ENCODE measurements at regions not wholly inside any gene's neighbourhood (a gene's known extent, or its start where the extent isn't known, plus 50 kb on each side); places are given as distances from the start of the nearest gene placed in this dataset.
"Not testable (repeated sequence)": the region's sequence is repeated elsewhere in the genome, so short reads cannot be mapped to it uniquely, and the experiment has no call there.

DNA sequence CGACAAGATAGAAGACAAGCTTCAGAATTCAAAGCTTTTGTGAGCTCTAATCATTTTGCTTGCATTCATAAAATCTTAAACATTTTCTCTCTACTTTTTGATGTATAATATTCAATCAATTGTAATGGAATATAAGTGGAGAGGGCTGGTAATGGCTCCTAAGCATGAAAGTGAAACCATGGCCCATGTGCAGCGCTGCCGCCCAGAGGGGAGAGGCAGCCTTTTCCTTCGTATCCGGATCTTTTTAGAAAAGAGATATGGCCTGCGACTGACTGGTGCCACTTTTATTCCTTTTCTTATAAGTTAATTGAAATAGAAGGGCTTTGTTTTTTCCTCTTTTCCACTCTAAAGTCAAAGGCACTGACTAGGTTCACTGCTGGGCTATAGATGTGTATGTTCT is 655.2 kb downstream of the TTLL7 start:
- not testable (repeated sequence) for DNase-seq

DNA sequence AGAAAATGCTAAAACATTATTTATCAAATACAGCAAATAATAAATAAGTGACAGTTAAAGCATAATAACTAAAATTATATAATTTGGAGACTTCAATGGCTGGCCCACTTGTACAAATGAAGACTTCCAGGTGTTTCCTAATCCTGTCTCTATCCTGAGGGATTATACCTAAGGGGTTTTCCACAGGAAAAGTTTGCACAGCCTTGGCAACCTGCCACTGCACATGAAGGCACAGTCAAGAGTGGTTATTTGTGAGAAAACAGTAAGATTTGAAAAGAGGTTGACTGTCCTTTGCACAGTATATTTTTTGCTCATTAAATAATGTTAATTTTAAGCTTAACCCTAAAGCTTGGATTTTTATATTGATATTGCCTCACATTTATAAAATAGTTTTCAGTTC is 655.9 kb downstream of the TTLL7 start:
- DNase-seq = not testable (repeated sequence)

DNA sequence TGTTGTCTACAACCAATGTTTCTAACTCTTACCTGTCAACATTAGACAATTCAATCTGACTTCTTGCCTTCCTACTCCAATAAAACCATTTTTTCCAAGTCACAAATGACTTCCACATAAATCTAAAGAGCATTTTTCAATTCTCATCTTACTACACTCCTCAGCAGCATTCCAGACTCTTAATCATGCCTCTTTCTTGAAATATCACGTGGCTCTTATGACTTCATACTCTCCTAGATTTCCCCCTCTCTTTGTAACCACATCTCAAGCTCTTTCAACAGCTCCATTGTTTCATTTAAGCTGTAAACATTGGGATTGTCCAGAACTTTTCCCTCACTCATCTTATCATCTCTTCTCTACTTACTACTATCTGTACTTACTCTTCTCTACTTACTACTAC is 666.6 kb downstream of the TTLL7 start:
- DNase-seq = not testable (repeated sequence)

DNA sequence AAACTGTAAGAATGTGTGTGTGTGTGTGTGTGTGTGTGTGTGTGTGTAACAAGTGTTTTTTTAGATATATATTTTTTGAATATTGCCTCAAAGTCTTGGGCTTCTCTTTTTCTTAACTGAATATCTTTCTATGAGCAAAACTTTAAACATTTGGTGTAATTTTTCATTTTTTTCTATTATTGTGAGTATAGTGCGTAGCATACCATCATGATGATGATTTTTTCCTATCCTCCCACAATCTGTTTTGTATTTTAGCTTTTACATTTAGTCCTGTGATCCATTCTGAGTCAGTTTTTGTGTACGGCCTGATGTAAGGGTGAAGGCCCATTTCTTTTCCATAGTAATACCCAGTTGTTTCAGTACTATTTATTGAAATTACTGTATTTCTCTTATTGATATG is 680.6 kb downstream of the TTLL7 start:
- no peak for DNase-seq

DNA sequence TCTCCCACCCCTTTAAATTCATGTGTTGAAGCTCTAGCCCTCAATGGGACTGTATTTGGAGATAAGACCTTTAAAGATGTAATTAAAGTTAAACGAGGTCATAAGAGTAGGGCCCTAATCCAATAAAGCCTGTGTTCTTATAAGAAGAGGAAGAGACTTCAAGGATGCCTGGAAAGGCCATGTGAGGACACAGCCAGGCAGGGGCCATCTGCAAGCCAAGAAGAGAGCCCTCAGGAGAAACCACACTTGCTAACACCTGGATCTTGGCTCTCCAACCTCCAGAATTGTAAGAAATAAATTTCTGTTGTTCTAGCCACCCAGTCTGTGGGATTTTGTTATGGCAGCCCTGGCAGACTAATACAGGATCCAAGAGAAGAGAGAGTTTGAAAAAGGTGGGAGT is 683.5 kb downstream of the TTLL7 start:
- not testable (repeated sequence) for DNase-seq

DNA sequence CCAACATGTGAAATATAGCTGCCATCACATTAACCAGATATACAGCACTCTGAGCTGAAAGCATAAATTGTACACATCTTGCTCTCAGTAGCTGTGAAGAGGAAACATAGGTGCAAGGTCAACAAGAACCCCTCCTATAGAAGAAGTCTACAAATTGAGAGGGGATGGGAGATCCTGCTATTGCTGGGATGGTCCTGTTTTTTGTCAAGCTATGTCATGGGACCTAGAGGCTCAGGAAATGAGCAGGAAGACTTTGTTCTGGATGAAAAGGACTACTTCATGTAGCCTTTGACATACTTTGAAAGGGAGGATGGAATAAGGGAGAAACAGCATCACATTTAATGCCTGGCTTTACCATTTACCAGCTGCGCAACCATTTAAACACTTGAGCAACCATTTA is 688.8 kb downstream of the TTLL7 start:
- DNase-seq = not testable (repeated sequence)

DNA sequence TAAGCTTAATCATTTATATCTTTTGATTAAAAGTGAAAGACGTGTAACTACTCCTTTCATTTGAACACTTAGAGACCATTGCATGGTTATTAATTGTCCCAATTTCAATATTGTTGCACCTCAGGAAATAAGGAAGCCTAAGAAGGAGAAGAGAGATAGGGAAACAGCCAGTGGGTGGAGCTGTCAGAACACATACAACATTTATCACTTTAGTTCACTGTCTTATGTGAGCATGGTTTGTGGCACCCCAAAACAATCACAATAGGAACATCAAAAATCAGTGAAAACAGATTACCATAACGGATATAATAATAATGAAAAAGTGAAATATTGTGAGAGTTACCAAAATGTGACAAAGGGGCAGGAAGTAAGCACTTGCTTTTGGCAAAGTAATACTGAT is 689.9 kb downstream of the TTLL7 start:
- DNase-seq = not testable (repeated sequence)

DNA sequence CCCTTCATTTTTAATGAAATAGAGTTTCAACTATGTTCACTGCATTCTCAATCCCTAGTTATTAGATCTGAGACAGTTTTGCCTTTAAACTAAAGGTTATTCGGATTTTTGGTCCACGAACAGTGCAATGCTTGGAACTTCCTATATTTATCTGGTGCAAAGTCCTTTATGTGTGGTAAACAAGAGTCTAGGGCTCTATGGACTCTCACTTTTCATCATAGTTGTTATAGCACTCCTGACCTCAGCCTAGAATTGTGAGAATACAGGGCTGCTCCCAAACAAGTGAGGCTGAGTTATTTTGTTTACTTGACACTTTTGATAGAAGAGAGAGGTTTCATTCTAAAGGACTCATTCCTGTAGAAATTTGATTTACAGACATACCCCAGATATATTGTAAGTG is 692.1 kb downstream of the TTLL7 start:
- DNase-seq = not testable (repeated sequence)

DNA sequence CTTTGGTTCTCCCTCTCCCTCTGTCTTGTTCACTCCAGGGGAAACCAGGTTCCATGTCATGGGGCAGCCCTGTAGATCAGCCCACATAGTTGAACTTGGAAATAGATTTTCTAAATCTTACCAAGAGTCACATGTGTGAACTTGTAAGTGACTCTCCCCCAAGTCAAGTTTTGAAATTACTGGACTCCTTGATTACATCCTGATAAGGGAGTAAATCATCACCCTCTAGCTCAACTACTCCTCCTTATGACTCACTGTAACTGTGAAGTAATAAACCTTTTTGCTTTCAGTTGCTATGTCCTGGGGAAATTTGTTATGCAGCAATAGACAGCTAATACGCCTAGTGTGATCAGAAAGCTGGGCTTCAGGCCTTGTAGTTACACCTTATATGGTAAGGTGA is 703.3 kb downstream of the TTLL7 start:
- DNase-seq = not testable (repeated sequence)

DNA sequence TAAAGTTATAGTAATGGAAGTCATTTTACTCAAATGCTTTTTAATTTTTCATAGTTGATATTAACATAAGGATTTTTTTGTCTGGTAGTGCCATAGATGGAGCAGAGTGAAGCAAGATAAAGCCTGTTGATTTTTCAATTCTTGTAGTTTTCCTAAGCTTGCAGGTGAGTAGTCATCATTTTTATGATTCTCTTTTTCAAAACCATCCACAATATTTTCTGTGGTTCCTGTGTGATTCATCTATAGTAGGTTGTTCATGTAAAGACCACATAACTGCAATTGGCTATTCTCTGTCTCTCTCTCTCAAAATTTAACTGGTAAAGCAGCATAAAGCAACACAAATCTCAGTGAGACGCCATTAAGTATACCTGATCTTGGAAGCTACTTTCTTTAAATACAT is 711.5 kb downstream of the TTLL7 start:
- DNase-seq = not testable (repeated sequence)

DNA sequence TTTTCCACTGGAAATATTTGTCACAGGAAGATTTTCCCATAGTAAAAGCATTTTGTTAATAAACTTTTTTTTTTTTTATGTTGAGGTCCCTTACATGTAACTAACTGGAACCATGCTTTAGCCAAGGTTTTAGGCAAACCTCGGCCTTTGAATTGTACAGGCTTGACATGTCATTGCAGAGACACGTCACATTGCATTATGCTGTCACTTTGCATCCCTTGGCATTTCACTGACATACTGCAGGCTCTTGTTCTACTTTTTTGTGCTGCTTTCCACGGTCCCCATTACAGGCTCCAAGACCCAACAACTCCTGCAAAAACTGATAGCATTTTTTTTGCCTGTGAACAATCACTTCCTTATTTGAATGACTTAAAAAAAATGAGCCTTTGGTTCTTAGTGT is 724.3 kb downstream of the TTLL7 start:
- not testable (repeated sequence) for DNase-seq

DNA sequence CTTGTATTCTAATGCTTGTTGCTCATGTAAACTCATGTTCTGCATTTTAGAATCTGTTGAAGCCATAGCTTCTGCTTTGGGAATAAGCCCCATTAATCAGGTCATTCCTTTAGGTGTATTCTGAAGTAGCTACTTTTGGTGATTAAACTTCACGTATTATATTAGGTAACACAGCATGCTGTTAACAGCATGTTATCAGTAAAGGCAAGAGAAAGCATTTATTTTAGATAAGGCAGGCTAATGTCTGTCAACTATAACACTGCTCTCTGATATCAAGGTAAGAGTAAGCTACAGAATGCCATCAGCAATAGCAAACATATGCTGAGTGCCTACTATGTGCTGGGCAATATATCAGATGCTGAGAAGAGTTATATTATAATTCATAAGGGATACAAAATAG is 726.4 kb downstream of the TTLL7 start:
- not testable (repeated sequence) for DNase-seq

DNA sequence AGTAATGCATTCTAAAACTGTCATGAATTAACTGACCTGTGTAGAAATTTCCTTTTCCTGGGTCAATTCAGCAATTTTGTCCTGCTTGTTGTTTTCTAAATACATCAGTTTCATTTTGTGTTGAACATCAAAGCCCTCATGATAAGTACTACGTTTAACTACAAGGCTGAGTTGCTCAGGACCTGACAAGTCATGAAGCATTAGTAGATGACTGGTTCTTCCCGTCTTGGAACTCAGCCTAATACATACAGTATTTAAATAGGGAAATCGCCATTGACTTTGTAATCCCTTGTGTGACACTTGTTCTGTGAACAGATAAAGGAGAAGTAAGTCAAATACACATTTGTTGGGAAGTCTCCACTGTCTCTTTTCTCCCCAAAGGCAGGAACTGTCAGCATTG is 727.1 kb downstream of the TTLL7 start:
- DNase-seq = not testable (repeated sequence)

DNA sequence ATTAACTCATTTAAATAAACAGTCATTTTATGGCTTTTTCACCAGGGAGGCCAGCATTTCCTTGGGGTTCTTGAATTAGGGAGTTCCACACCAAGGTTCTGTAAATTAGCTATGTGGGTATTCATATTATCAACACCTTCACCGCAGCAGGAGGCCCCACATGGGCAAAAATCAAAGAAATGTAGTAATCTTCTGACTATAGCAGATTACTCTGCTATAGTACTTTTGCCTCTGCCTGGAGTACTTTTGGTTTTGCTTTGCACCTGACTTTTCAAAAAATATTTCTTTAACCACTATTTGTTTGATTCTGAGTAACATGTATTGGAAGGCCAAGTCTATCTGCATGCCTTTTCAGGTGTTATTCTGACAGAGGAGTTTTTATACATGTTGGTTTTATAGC is 728.1 kb downstream of the TTLL7 start:
- DNase-seq = not testable (repeated sequence)

DNA sequence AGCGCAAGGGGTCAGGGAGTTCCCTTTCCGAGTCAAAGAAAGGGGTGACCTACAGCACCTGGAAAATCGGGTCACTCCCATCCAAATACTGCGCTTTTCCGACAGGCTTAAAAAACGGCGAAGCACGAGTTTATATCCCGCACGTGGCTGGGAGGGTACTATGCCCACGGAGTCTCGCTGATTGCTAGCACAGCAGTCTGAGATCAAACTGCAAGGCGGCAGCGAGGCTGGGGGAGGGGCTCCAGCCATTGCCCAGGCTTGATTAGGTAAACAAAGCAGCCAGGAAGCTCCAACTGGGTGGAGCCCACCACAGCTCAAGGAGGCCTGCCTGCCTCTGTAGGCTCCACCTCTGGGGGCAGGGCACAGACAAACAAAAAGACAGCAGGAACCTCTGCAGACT is 735.1 kb downstream of the TTLL7 start:
- not testable (repeated sequence) for DNase-seq

DNA sequence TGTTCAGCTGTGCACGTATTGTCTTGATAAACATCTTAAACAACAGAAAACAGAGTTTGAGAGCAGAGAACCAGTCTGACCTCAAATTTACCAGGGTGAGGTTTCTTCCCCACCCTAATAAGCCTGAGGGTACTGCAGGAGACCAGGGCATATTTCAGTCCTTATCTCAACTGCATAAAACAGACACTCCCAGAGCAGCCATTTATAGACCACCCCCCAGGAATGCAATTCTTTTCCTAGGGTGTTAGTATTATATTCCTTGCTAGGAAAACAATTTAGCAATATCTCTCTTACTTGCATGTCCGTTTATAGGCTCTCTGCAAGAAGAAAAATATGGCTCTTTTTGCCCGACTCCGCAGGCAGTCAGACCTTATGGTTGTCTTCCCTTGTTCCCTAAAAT is 747.2 kb downstream of the TTLL7 start:
- not testable (repeated sequence) for DNase-seq

DNA sequence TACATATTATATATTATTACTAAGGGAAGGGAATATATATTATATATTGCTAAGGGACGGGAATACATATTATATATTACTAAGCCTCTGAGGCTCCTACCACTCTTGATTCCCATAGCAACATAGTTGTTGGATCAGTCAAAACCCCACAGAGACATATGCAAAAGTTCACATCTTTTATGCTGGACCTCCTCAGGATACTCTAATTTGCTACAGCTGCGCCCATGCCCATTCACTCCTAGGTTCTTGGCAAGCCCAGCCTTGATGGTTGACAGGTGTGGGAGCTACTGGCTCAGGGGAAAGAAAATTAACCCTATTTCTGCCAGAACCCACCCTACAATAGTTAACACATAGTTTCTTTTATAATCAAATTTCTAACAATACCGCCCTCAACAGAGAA is 752.2 kb downstream of the TTLL7 start:
- DNase-seq = not testable (repeated sequence)

DNA sequence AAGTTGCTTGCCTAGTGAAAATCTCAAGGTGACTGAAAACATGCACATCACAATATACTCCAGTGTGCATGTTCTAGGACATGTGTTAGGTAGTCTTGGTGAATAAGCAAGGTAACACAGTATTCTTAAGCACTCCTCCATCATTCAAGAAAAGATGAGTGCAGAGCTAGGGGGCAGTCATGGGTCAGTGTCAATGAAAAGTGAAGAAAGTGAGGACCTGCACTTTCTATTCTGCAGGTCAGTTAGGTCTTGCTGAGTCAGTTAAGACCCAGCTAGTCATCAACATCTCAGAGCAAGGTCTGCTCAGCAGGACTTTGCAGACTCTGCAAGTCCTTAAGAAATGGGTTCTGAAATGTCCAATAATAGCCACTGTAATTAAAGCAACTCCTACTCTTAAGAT is 754.1 kb downstream of the TTLL7 start:
- DNase-seq = not testable (repeated sequence)

DNA sequence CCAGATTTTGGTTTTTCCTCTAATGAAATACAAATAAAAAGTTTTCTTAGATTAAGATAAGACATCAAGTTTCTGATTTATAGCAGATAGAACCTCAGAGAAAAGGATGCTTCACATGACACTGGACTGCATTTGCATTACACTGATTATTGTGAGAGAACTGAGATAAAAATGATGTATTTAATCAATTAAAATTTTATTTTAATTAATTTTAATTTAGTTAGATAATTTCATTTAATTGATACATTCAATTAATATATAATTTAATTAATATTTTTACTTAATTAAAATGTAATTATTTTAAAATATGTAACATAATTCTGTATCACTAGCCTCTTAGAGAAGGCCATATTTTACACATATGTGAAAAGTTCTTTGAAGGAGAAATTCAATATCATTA is 759.4 kb downstream of the TTLL7 start:
- not testable (repeated sequence) for DNase-seq

DNA sequence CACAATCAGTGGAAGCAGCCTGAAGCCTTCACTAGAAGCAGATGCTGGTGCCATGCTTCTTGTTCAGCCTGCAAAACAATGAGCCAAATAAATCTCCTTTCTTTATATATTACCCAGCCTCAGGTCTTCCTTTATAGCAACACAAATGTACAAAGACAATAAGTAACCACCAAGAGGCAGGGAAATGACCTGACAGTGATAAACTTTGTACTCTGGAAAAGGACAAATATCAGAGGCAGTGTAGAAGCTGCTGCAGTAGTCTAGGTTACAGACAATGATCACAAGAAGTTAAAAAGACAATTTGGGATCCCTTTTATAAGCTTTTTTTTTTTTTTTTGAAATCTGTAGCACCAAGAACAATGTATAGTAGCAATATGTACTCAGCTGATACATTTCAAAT is 760.3 kb downstream of the TTLL7 start:
- DNase-seq = not testable (repeated sequence)

DNA sequence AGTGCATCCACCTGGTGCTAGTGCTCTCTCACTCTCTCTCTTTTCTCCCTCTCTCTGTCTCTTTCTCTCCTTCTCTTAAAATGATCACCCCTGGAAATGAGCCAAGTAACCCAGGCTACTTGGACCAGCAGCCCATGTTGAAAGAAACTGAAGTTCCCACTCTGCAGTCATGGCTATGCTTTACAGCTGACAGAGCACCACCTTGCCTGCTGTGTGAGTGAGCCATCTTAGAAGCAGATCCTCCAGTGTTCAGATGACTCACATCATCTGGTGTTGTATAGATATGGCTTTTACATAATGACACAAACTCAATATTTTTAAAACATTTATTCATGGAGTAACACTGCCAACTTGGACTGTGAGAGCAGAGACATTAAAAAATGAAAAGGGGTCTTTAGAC is 779.1 kb downstream of the TTLL7 start:
- DNase-seq = not testable (repeated sequence)

DNA sequence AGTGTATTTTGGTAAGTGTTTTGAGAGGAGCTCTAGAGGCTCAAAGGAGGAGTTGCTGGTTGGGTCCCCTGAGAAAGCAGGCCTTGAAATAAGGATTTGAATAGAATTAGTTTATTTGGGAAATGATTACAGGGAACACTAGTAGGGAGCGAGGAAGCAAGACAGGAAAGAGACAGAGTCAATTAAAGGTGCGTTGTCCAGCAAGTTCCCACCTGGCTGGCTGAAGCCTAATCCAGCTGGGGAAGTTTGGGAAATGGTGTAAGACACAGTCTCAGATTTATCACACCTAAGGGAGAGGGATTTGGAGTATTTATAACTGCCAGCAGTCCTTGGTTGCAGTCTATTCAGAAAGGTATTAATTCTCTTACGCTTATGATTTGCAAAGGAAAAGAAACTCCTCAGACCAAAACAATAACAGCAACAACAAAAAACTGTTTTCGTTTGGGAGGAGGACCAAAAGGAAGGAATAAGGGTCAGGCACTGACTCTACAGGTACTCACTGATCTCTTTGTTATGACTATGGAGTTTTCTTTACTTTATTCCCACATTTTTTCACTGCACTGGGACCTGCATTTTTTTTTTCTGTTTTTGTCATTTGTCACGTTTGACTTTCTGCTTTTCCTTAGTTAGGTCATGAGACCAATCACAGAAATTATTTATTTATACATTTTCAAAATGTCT is 780.8 kb downstream of the TTLL7 start:
- not testable (repeated sequence) for DNase-seq

DNA sequence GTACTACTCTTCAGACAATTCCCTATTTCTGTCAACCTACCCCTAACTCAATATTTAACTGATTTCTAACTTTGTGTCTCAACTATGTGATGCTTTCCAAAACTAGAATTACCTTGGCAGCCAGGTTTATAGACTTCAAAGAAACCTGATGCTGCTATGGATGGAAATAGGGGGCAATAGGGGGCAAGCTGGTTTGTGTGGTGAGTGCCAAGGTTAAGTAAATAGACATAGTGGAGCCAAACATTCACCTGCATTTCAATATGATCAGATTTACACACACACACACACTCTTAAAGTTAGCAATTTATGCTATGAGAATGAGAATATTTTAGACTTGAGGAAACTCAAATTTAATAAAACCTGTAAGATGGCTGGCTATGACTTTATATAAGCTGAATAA is 784.6 kb downstream of the TTLL7 start:
- DNase-seq = not testable (repeated sequence)

DNA sequence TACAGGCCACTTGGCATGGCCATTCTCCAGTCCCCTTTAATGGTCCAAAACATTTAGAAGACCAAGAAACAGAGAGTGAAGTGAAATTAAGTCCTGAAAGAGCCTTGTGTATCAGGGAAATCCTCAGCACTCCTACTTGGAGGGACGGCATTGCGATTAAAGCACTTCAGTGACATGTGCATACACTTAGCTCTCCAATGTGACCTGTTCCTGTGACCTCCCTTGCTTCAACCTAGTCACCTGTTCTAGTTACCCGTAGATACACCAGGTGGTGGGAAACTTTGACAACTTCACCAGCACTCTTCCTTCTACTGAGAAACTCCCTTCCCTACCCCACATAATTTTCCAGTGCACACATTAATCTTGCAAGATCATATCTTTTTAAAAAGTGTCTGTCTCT is 785.3 kb downstream of the TTLL7 start:
- not testable (repeated sequence) for DNase-seq

DNA sequence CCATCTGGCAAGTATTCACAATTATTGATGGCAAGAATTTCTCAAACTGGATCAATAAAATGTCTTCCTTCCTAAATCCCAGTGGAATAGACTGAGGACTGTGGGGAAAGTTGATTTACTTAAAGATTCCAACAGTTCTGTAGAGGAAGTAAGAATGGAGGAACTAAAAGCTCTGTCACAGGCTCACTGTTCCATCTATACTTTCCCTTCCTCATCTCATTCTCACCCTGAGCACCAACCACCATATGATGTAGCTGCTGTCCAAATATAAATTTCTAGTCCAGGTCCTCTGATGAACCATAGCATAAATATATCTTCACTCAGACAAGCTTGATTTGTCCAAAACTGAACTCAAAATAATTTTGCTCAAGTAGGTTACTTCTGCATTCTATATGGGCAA is 786.9 kb downstream of the TTLL7 start:
- DNase-seq = not testable (repeated sequence)

All from hematopoietic multipotent progenitor cell treated with erythropoietin and hydrocortisone succinate and interleukin-3 and kit ligand, for 8 days (in vitro differentiated cells).